NB4 (cell line): ENCODE measurements at regions not wholly inside any gene's neighbourhood (a gene's known extent, or its start where the extent isn't known, plus 50 kb on each side); places are given as distances from the start of the nearest gene placed in this dataset.

ENCODE experiments used
- DNase-seq: peaks from one replicate; pipeline ENCODE4 v3.0.0; 2010; ENCODE audit warnings: low read depth
- H3K4me3 ChIP-seq: one replicate; pipeline ENCODE4 v1.5.1; 2011; ENCODE audit warnings: mild to moderate bottlenecking, low read depth, low read length, moderate library complexity
- MAX ChIP-seq: IDR thresholded peaks from 2 replicates; pipeline ENCODE4 v1.6.1; 2011; ENCODE audit warnings: low read depth, low read length
- MYC ChIP-seq: IDR thresholded peaks from 2 replicates; pipeline ENCODE4 v1.6.1; 2011; ENCODE audit warnings: low read depth, low read length
- POLR2A ChIP-seq: IDR thresholded peaks from 2 replicates; pipeline ENCODE4 v1.6.1; 2011; ENCODE audit warnings: mild to moderate bottlenecking; ENCODE audit not compliant: insufficient read length; ENCODE audit errors: extremely low read depth
- TF ChIP-seq, protein P1 (sequence below): IDR thresholded peaks from one replicate; pipeline ENCODE4 v1.5.1; 2012; ENCODE audit warnings: low read depth, low read length

DNA sequence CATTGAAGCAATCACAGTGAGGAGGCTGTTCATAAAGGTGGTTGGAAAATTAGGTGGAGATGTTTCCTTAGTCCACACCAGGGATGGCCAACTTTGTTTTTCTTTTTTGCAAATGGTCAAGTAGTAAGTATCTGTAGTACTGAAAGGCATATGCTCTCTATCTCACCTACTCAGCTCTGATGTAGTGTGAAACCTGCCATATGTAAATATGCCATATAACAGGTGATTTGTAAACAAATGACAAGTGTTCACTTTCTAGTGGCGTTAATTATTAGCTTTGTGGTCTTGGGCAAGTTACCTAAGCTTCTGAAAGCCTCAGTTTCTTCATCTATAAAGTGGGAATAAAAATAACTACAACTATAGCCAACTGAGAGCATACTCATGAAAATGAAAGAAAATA, 421.4 kb upstream of the LCORL start:
- TF ChIP-seq, protein P1, sequence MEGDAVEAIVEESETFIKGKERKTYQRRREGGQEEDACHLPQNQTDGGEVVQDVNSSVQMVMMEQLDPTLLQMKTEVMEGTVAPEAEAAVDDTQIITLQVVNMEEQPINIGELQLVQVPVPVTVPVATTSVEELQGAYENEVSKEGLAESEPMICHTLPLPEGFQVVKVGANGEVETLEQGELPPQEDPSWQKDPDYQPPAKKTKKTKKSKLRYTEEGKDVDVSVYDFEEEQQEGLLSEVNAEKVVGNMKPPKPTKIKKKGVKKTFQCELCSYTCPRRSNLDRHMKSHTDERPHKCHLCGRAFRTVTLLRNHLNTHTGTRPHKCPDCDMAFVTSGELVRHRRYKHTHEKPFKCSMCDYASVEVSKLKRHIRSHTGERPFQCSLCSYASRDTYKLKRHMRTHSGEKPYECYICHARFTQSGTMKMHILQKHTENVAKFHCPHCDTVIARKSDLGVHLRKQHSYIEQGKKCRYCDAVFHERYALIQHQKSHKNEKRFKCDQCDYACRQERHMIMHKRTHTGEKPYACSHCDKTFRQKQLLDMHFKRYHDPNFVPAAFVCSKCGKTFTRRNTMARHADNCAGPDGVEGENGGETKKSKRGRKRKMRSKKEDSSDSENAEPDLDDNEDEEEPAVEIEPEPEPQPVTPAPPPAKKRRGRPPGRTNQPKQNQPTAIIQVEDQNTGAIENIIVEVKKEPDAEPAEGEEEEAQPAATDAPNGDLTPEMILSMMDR: no peak
- no peak for DNase-seq
- no peak overlapping the region for H3K4me3 ChIP-seq

DNA sequence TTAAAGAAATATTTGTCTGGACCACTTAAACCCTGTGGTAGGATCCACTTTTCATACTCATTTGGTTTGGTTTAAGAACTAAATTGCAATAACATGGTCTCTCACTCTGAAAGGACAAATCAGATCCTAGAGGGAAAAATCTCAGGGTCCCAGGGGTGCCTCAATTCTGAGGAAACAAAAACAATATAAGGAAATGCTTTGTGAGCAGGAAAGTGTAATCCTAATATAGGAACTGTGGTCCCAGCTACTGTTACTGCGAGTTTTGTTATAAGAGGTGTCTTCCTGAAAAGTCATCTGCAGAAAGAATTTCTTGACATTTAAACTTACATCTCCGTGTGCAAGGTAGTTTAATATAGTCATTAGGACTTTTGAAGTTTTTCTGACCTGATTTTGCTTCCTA, 420.1 kb upstream of the LCORL start:
- TF ChIP-seq, protein P1: no peak
- TF ChIP-seq POLR2A (no peak), MYC (no peak), MAX (no peak)
- DNase-seq: no peak
- no peak overlapping the region for H3K4me3 ChIP-seq

- DNase-seq: no peak
Observed at GRCh38 chr4:18441203-18441590, 419.6 kb upstream of the LCORL start.

GRCh38 chr4:18440527-18441202, 419.1 kb upstream of the LCORL start:
- no peak overlapping the region for H3K4me3 ChIP-seq
- TF ChIP-seq, protein P1: no peak
- no peak for TF ChIP-seq MYC
- no peak for TF ChIP-seq MAX
- no peak for TF ChIP-seq POLR2A
- no peak for DNase-seq

More at GRCh38 chr4:18441203-18441590, 419.6 kb upstream of the LCORL start:
- no peak overlapping the region for H3K4me3 ChIP-seq
- TF ChIP-seq MAX: no peak
- no peak for TF ChIP-seq MYC
- no peak for TF ChIP-seq POLR2A
- TF ChIP-seq, protein P1: no peak

GRCh38 chr4:18439311-18439710, 417.8 kb upstream of the LCORL start:
- DNase-seq: no peak
- no peak overlapping the region for H3K4me3 ChIP-seq
- TF ChIP-seq MYC: no peak
- TF ChIP-seq, protein P1: no peak
- TF ChIP-seq MAX: no peak
- TF ChIP-seq POLR2A: no peak

DNA sequence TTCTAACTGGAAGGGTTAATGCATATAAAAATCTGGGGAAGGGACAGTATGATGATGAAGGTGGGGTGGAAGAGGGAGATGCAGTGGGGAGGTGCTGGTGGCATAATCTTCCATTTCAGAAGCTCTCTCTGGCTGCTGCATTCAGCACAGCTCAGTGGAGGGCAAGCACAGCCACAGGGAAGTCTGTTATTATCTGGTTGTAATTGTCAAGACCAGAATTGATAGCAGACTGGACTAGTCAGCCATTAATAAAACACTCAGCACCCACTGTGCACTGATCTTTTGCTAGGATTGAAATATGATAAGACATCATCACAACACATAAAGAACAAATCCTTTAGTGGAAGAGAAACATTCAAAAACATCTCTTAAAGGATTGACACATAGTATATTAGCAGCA, 414.2 kb upstream of the LCORL start:
- TF ChIP-seq POLR2A: no peak
- TF ChIP-seq, protein P1: no peak
- no peak for TF ChIP-seq MYC
- no peak for TF ChIP-seq MAX
- H3K4me3 ChIP-seq: no peak overlapping the region
- no peak for DNase-seq
